WTC11 (cell line): ENCODE measurements at regions not wholly inside any gene's neighbourhood (a gene's known extent, or its start where the extent isn't known, plus 50 kb on each side); places are given as distances from the start of the nearest gene placed in this dataset.

Source experiments
- ATAC-seq: fragments of 200-7000 bp; cut with Tn5 transposase; 2 replicates; pipeline ENCODE4 v1.10.0; 2021; ENCODE audit warnings: mild to moderate bottlenecking, moderate library complexity
- CTCF ChIA-PET: fragments of 300-600 bp; sonication (Branson Sonifier 250); formaldehyde crosslinking; loops from one replicate; lab custom pipeline; 2021; ENCODE audit warnings: antibody characterized with exemption; lab: Charles Lee
- POLR2A ChIA-PET: fragments of 350-600 bp; sonication (Branson Sonifier 250); formaldehyde crosslinking; loops from one replicate; lab custom pipeline; 2021; ENCODE audit warnings: antibody characterized with exemption; lab: Charles Lee
- DNase-seq: peaks from one replicate; pipeline ENCODE4 v3.0.0; 2021; ENCODE audit warnings: low spot score
- H3K27ac Mint-ChIP-seq: 2 replicates; pipeline ENCODE4 v1.8.0; 2021; ENCODE audit warnings: mixed read lengths
- H3K27me3 Mint-ChIP-seq: 2 replicates; pipeline ENCODE4 v1.8.0; 2021; ENCODE audit warnings: low read depth, mild to moderate bottlenecking, moderate library complexity, mixed read lengths
- H3K36me3 Mint-ChIP-seq: 2 replicates; pipeline ENCODE4 v1.8.0; 2021; ENCODE audit warnings: mixed read lengths
- H3K4me1 Mint-ChIP-seq: 2 replicates; pipeline ENCODE4 v1.8.0; 2022; ENCODE audit warnings: mixed read lengths
- H3K4me3 Mint-ChIP-seq: 2 replicates; pipeline ENCODE4 v1.8.0; 2021; ENCODE audit warnings: mild to moderate bottlenecking, moderate library complexity, mixed read lengths
- H3K9me3 Mint-ChIP-seq: 2 replicates; pipeline ENCODE4 v1.8.0; 2021; ENCODE audit warnings: mixed read lengths
- ARID4B ChIP-seq: sonication (generic); formaldehyde crosslinking; IDR thresholded peaks from 2 replicates; pipeline ENCODE4 v1.8.0; 2023; ENCODE audit warnings: missing genetic modification reagents, mild to moderate bottlenecking, borderline replicate concordance
- CDX4 ChIP-seq: fragments of 250-450 bp; sonication (Bioruptor Pico); IDR thresholded peaks from 2 replicates; pipeline ENCODE4 v1.9.0; 2021; ENCODE audit warnings: moderate library complexity, mild to moderate bottlenecking, inconsistent platforms, borderline replicate concordance
- E2F5 ChIP-seq: sonication (generic); formaldehyde crosslinking; IDR thresholded peaks from 2 replicates; pipeline ENCODE4 v1.8.1; 2022; ENCODE audit warnings: mild to moderate bottlenecking, moderate library complexity, missing genetic modification reagents
- EMX1 ChIP-seq: fragments of 250-450 bp; sonication (Bioruptor Pico); IDR thresholded peaks from 2 replicates; pipeline ENCODE4 v1.8.0; 2021; ENCODE audit warnings: mild to moderate bottlenecking
- FOXP4 ChIP-seq: sonication (generic); formaldehyde crosslinking; IDR thresholded peaks from 2 replicates; pipeline ENCODE4 v1.8.0; 2022; ENCODE audit warnings: mild to moderate bottlenecking, missing genetic modification reagents
- HMGXB4 ChIP-seq: sonication (generic); formaldehyde crosslinking; IDR thresholded peaks from 2 replicates; pipeline ENCODE4 v1.8.1; 2023; ENCODE audit warnings: mild to moderate bottlenecking, moderate library complexity, missing genetic modification reagents
- JAZF1 ChIP-seq: fragments of 250-450 bp; sonication (Bioruptor Pico); IDR thresholded peaks from 2 replicates; pipeline ENCODE4 v1.9.0; 2021; ENCODE audit warnings: moderate library complexity, mild to moderate bottlenecking, inconsistent platforms
- MAX ChIP-seq: sonication (generic); formaldehyde crosslinking; IDR thresholded peaks from 2 replicates; pipeline ENCODE4 v1.8.0; 2022; ENCODE audit warnings: mild to moderate bottlenecking, missing genetic modification reagents
- MYBL2 ChIP-seq: sonication (generic); formaldehyde crosslinking; IDR thresholded peaks from 2 replicates; pipeline ENCODE4 v1.8.1; 2023; ENCODE audit warnings: mild to moderate bottlenecking, moderate library complexity, missing genetic modification reagents
- NR1H2 ChIP-seq: sonication (generic); formaldehyde crosslinking; IDR thresholded peaks from 2 replicates; pipeline ENCODE4 v1.9.0; 2021; ENCODE audit warnings: mild to moderate bottlenecking, moderate library complexity, missing genetic modification reagents
- NR2C2 ChIP-seq: sonication (generic); formaldehyde crosslinking; IDR thresholded peaks from 2 replicates; pipeline ENCODE4 v1.8.0; 2022; ENCODE audit warnings: mild to moderate bottlenecking, missing genetic modification reagents
- PREB ChIP-seq: sonication (generic); formaldehyde crosslinking; IDR thresholded peaks from 2 replicates; pipeline ENCODE4 v1.8.1; 2022; ENCODE audit warnings: mild to moderate bottlenecking, missing genetic modification reagents, moderate library complexity, borderline replicate concordance
- PRRX2 ChIP-seq: fragments of 250-450 bp; sonication (Bioruptor Pico); IDR thresholded peaks from 2 replicates; pipeline ENCODE4 v1.8.0; 2021; ENCODE audit warnings: mild to moderate bottlenecking
- SMAD3 ChIP-seq: sonication (generic); formaldehyde crosslinking; IDR thresholded peaks from 2 replicates; pipeline ENCODE4 v1.8.0; 2022; ENCODE audit warnings: missing genetic modification reagents, mild to moderate bottlenecking, borderline replicate concordance
- TEAD1 ChIP-seq: sonication (generic); formaldehyde crosslinking; IDR thresholded peaks from 2 replicates; pipeline ENCODE4 v1.8.0; 2022; ENCODE audit warnings: mild to moderate bottlenecking, missing genetic modification reagents
- USF1 ChIP-seq: sonication (generic); formaldehyde crosslinking; IDR thresholded peaks from 2 replicates; pipeline ENCODE4 v1.8.0; 2022; ENCODE audit warnings: mild to moderate bottlenecking, missing genetic modification reagents
- ZNF121 ChIP-seq: sonication (generic); formaldehyde crosslinking; IDR thresholded peaks from 2 replicates; pipeline ENCODE4 v1.8.0; 2023; ENCODE audit warnings: missing genetic modification reagents
- ZNF232 ChIP-seq: sonication (generic); formaldehyde crosslinking; IDR thresholded peaks from 2 replicates; pipeline ENCODE4 v1.8.0; 2022; ENCODE audit warnings: mild to moderate bottlenecking, missing genetic modification reagents
- ZNF263 ChIP-seq: sonication (generic); formaldehyde crosslinking; IDR thresholded peaks from 2 replicates; pipeline ENCODE4 v1.8.1; 2022; ENCODE audit warnings: low read depth, mild to moderate bottlenecking, moderate library complexity, missing genetic modification reagents
- ZNF512 ChIP-seq: sonication (generic); formaldehyde crosslinking; IDR thresholded peaks from 2 replicates; pipeline ENCODE4 v1.8.1; 2022; ENCODE audit warnings: missing genetic modification reagents, borderline replicate concordance
- ZSCAN18 ChIP-seq: fragments of 250-450 bp; sonication (Bioruptor Pico); IDR thresholded peaks from 2 replicates; pipeline ENCODE4 v2.1.2; 2022; ENCODE audit warnings: mild to moderate bottlenecking, moderate library complexity

GRCh38 chr7:121503039-121503438, 106.9 kb upstream of the FAM3C start (continued):
- TF ChIP-seq ZNF232 (CRISPR knock-in tag) (no peak), PREB (CRISPR knock-in tag) (no peak), MYBL2 (no peak), FOXP4 (CRISPR knock-in tag) (no peak), ZSCAN18 (CRISPR knock-in tag) (no peak), NR1H2 (CRISPR knock-in tag) (no peak), USF1 (CRISPR knock-in tag) (no peak), MAX (no peak), ZNF512 (CRISPR knock-in tag) (no peak), CDX4 (no peak)

GRCh38 chr7:121501566-121501965, 105.5 kb upstream of the FAM3C start:
- DNase-seq (no peak), ATAC-seq (no peak)
- H3K9me3 Mint-ChIP-seq: peaks cover 63% of the 10 kb centered on the region
- peaks cover 59% of the 10 kb centered on the region for H3K36me3 Mint-ChIP-seq
- no peak overlapping the region for H3K4me3 Mint-ChIP-seq
- H3K4me1 Mint-ChIP-seq: peaks cover 19% of the 10 kb centered on the region
- no peaks in the 10 kb centered on the region; the same call in 1 of the 2 replicates for H3K27me3 Mint-ChIP-seq
- CTCF ChIA-PET: no interaction called here
- H3K27ac Mint-ChIP-seq: no peak overlapping the region
- POLR2A ChIA-PET: no interaction called here
- TF ChIP-seq JAZF1: no peak
- no peak for TF ChIP-seq TEAD1 (CRISPR knock-in tag)
- TF ChIP-seq ZNF263: no peak
- no peak for TF ChIP-seq SMAD3 (CRISPR knock-in tag)
- no peak for TF ChIP-seq NR2C2 (CRISPR knock-in tag)
- no peak for TF ChIP-seq PRRX2 (CRISPR knock-in tag)
- TF ChIP-seq E2F5 (CRISPR knock-in tag): no peak
- TF ChIP-seq HMGXB4: no peak
- TF ChIP-seq MAX: no peak
- TF ChIP-seq EMX1 (CRISPR knock-in tag): no peak
- no peak for TF ChIP-seq ARID4B (CRISPR knock-in tag)
- TF ChIP-seq ZNF121 (CRISPR knock-in tag): no peak
